A673 (cell line): ENCODE measurements at regions not wholly inside any gene's neighbourhood (a gene's known extent, or its start where the extent isn't known, plus 50 kb on each side); places are given as distances from the start of the nearest gene placed in this dataset.

Source experiments
- BruUV-seq: library from RNA; stranded (reverse); fragments of 400-500 nt; replicated peaks from 2 replicates; lab custom pipeline; 2021; lab: Mats Ljungman, UMichigan
- CTCF ChIA-PET: fragments of 300-600 bp; sonication (Branson Sonifier 250); formaldehyde crosslinking; loops from one replicate; lab custom pipeline; 2022; ENCODE audit warnings: antibody characterized with exemption; lab: Charles Lee
- POLR2A ChIA-PET: fragments of 300-600 bp; sonication (Branson Sonifier 250); formaldehyde crosslinking; loops from one replicate; lab custom pipeline; 2022; ENCODE audit warnings: antibody characterized with exemption; ENCODE audit not compliant: low non-redundant PET; lab: Charles Lee
- DNase-seq: peaks from one replicate; pipeline ENCODE4 v3.0.0-alpha.2; 2015; ENCODE audit warnings: low spot score
- H3K27ac ChIP-seq: fragments of 200-600 bp; sonication (generic); 2 replicates; pipeline ENCODE4 v1.5.1; 2016; ENCODE audit warnings: mixed run types, low read depth, mild to moderate bottlenecking, mixed read lengths, antibody characterized with exemption, low read length; ENCODE audit not compliant: poor library complexity, severe bottlenecking
- H3K27me3 ChIP-seq: fragments of 200-600 bp; sonication (generic); replicated peaks from 2 replicates; pipeline ENCODE4 v1.6.1; 2017; ENCODE audit warnings: mixed run types, low read depth, mild to moderate bottlenecking, mixed read lengths, antibody characterized with exemption, low read length; ENCODE audit not compliant: insufficient read depth, poor library complexity
- H3K36me3 ChIP-seq: fragments of 200-600 bp; sonication (generic); 2 replicates; pipeline ENCODE4 v1.6.1; 2016; ENCODE audit warnings: mixed run types, mild to moderate bottlenecking, mixed read lengths, antibody characterized with exemption, low read length; ENCODE audit not compliant: insufficient read depth, poor library complexity, severe bottlenecking
- H3K4me1 ChIP-seq: fragments of 200-600 bp; sonication (generic); 2 replicates; pipeline ENCODE4 v1.6.1; 2017; ENCODE audit warnings: mixed run types, mild to moderate bottlenecking, mixed read lengths, antibody characterized with exemption, low read length; ENCODE audit not compliant: insufficient read depth, poor library complexity, severe bottlenecking
- H3K4me3 ChIP-seq: fragments of 200-600 bp; sonication (generic); 2 replicates; pipeline ENCODE4 v1.5.1; 2016; ENCODE audit warnings: low read depth, mixed run types, mild to moderate bottlenecking, mixed read lengths, low read length; ENCODE audit not compliant: poor library complexity, severe bottlenecking
- H3K9me3 ChIP-seq: fragments of 200-600 bp; sonication (generic); 2 replicates; pipeline ENCODE4 v1.6.1; 2016; ENCODE audit warnings: mixed run types, low read depth, mild to moderate bottlenecking, mixed read lengths, antibody characterized with exemption, low read length; ENCODE audit not compliant: poor library complexity, severe bottlenecking
- EZH2 ChIP-seq: fragments of 200-600 bp; sonication (generic); IDR thresholded peaks from 2 replicates; pipeline ENCODE4 v1.6.1; 2017; ENCODE audit warnings: borderline replicate concordance, low read depth, mild to moderate bottlenecking, mixed read lengths, antibody characterized with exemption, low read length; ENCODE audit not compliant: poor library complexity, severe bottlenecking
- intact Hi-C: fragments of 100-400 bp; cut with micrococcal nuclease; formaldehyde crosslinking; loops from one replicate; pipeline ENCODE4 v1.10.0; 2022; ENCODE audit not compliant: unreplicated experiment
- TF ChIP-seq, protein P1 (sequence below): fragments of 300-800, 200-600 bp; sonication (generic); conservative IDR thresholded peaks from 2 replicates; pipeline ENCODE4 v1.5.1; 2017; ENCODE audit warnings: low read depth, mild to moderate bottlenecking, antibody characterized with exemption, low read length, moderate library complexity, mixed read lengths

DNA sequence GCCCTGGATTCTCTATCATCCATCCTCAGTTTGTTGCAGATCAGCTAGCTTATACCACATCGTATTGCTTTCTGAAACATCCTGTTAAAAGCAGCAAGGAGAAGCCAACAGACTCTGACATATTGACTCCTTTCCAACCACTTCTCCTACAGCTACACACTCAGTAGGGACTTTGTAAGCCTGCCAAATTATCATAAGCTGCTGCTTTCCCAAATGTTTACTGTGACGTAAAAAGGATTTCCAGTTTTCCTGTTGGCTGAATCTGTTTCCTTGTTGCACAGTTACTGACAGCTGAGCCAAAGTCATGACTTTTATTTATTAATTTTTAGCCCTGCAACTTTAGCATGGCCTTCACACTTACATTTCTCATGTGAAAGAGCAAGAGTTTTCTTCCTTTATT, 294.3 kb downstream of the KCNJ3 start:
- Histone ChIP-seq H3K27me3 (no peaks in the 10 kb centered on the region), H3K27ac (no peak overlapping the region), H3K4me3 (no peak overlapping the region), H3K4me1 (no peaks in the 10 kb centered on the region), H3K36me3 (no peaks in the 10 kb centered on the region), H3K9me3 (no peaks in the 10 kb centered on the region)
- TF ChIP-seq, protein P1, sequence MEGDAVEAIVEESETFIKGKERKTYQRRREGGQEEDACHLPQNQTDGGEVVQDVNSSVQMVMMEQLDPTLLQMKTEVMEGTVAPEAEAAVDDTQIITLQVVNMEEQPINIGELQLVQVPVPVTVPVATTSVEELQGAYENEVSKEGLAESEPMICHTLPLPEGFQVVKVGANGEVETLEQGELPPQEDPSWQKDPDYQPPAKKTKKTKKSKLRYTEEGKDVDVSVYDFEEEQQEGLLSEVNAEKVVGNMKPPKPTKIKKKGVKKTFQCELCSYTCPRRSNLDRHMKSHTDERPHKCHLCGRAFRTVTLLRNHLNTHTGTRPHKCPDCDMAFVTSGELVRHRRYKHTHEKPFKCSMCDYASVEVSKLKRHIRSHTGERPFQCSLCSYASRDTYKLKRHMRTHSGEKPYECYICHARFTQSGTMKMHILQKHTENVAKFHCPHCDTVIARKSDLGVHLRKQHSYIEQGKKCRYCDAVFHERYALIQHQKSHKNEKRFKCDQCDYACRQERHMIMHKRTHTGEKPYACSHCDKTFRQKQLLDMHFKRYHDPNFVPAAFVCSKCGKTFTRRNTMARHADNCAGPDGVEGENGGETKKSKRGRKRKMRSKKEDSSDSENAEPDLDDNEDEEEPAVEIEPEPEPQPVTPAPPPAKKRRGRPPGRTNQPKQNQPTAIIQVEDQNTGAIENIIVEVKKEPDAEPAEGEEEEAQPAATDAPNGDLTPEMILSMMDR = no peak
- TF ChIP-seq EZH2 = no peak
- no peak for DNase-seq
- POLR2A ChIA-PET = no interaction called here
- CTCF ChIA-PET = no interaction called here
- intact Hi-C loops = no loop called here
- no TSS peak for BruUV-seq

DNA sequence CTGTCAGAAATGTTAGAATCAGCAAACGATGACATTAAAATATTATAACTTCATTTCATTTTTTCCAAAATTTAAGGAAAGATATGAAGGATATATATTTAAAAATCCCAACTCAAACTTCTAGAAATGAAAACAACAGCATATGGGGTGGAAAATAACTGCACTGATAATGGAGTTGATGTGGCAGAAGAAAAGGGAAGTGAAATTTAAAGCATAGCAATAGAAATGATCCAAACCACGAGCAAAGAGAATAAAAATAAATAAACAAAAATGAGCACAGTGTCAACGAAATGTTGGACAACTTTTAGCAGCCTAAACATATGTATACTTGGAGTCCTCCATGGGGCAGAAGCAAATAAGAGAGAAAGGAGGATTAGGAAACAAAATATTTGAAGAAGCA, 280.2 kb downstream of the KCNJ3 start:
- intact Hi-C loops = no loop called here
- ChIA-PET POLR2A (no interaction called here), CTCF (interaction anchor here (0.7 kb wide), 1 partner anchor 17 kb away, joined by 4 read pairs; no protein-coding TSS in a partner anchor)
- no TSS peak for BruUV-seq
- no peaks in the 10 kb centered on the region for H3K36me3 ChIP-seq
- no peaks in the 10 kb centered on the region for H3K27me3 ChIP-seq
- H3K4me1 ChIP-seq = no peaks in the 10 kb centered on the region
- no peak overlapping the region for H3K4me3 ChIP-seq
- no peaks in the 10 kb centered on the region for H3K9me3 ChIP-seq
- no peak overlapping the region for H3K27ac ChIP-seq
- no peak for DNase-seq
- no peak for TF ChIP-seq EZH2
- TF ChIP-seq, protein P1 = no peak

DNA sequence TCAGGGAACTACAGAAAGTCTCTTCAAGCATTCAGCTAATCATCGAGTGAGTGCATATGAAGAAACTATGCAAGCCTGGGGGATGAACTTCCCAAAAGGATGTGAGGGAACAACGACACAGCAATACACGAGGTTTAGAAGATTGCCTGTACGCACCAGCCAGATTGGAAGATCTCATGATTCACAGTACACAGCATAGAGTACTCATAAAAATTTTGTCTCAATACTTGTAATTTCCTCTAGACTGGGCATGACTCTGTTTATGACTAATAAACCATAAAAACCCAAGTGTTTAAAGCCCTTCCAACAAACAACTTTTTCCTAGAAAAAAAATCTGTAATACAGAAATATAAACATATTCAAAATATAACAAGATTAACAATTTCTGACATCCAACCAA, 279.7 kb downstream of the KCNJ3 start:
- POLR2A ChIA-PET = no interaction called here
- H3K36me3 ChIP-seq = no peaks in the 10 kb centered on the region
- CTCF ChIA-PET = interaction anchor here (0.7 kb wide), 1 partner anchor 16 kb away, joined by 4 read pairs; no protein-coding TSS in a partner anchor
- no peaks in the 10 kb centered on the region for H3K27me3 ChIP-seq
- BruUV-seq = no TSS peak
- no peak for DNase-seq
- intact Hi-C loops = no loop called here
- no peaks in the 10 kb centered on the region for H3K4me1 ChIP-seq
- no peak overlapping the region for H3K4me3 ChIP-seq
- no peak overlapping the region for H3K27ac ChIP-seq
- TF ChIP-seq, protein P1 = no peak
- TF ChIP-seq EZH2 = no peak
- no peaks in the 10 kb centered on the region for H3K9me3 ChIP-seq
